AG04450 (cell line): ENCODE measurements at regions not wholly inside any gene's neighbourhood (a gene's known extent, or its start where the extent isn't known, plus 50 kb on each side); places are given as distances from the start of the nearest gene placed in this dataset.

Source experiments
- CTCF ChIA-PET: fragments of 300-600, 350-600 bp; formaldehyde crosslinking; extraction: SDS; loops from one replicate; lab custom pipeline; 2022; ENCODE audit warnings: antibody characterized with exemption, inconsistent platforms; lab: Charles Lee
- POLR2A ChIA-PET: fragments of 350-600 bp; formaldehyde crosslinking; extraction: SDS; loops from one replicate; lab custom pipeline; 2021; ENCODE audit warnings: antibody characterized with exemption, inconsistent platforms; lab: Yijun Ruan, JAX
- DNase-seq: peaks from one replicate; pipeline ENCODE4 v3.0.0-alpha.2; 2011; ENCODE audit warnings: low read depth, low spot score
- H3K27ac ChIP-seq: one replicate; pipeline ENCODE4 v1.5.1; 2012; ENCODE audit warnings: low read depth, low read length, control low read depth
- H3K27me3 ChIP-seq: one replicate; pipeline ENCODE4 v1.6.0; 2012; ENCODE audit warnings: low read length; ENCODE audit not compliant: control insufficient read depth, insufficient read depth
- H3K4me3 ChIP-seq: 2 replicates; pipeline ENCODE4 v1.5.1; 2011; ENCODE audit warnings: mild to moderate bottlenecking, low read depth, low read length, control low read depth
- H3K9me3 ChIP-seq: 2 replicates; pipeline ENCODE4 v1.5.1; 2012; ENCODE audit warnings: low read length; ENCODE audit not compliant: control insufficient read depth, insufficient read depth
- CTCF ChIP-seq: IDR thresholded peaks from 2 replicates; pipeline ENCODE4 v1.5.1; 2011; ENCODE audit warnings: low read depth, low read length, control low read depth, inconsistent platforms

- no peaks in the 10 kb centered on the region for H3K27me3 ChIP-seq
- ChIA-PET CTCF (no interaction called here), POLR2A (interaction anchor here (0.7 kb wide), 1 partner anchor 208 kb away, joined by 3 read pairs; no protein-coding TSS in a partner anchor)
- H3K4me3 ChIP-seq, result no peak overlapping the region
- DNase-seq, result no peak
- no peaks in the 10 kb centered on the region for H3K9me3 ChIP-seq
- no peak overlapping the region for H3K27ac ChIP-seq
- no peak for TF ChIP-seq CTCF
These were observed 104.0 kb upstream of the BMP2K start for GRCh38 chr4:78671903-78672815.

DNA sequence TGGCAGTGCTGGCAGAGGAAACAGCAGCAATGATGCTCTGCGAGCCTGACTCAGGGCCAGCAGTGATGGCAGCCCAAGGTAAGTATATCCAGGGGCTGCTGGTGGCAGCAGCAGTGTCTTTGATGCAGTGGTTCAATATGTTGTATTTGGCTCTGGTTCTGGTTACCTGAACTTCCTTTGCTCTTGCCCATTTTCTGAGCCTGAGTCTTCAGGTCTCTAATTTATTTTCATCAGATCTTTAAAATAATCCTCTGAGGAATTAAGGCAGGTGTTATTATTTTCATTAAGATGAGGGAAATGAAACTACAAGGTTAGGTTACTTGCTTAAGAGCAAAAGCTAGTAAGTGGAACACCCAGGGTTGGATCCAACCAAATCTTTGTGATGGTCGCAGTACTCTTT, 102.8 kb upstream of the BMP2K start:
- no peaks in the 10 kb centered on the region for H3K9me3 ChIP-seq
- no peak overlapping the region for H3K27ac ChIP-seq
- POLR2A ChIA-PET, result no interaction called here
- no peaks in the 10 kb centered on the region for H3K27me3 ChIP-seq
- TF ChIP-seq CTCF, result no peak
- no peak overlapping the region for H3K4me3 ChIP-seq
- no peak for DNase-seq
- CTCF ChIA-PET, result interaction anchor here (0.5 to 1.4 kb wide), 3 partner anchors 28 to 191 kb away, joined by 3 to 8 read pairs (median 3); no protein-coding TSS in a partner anchor

- TF ChIP-seq CTCF, result no peak
- CTCF ChIA-PET, result no interaction called here
- DNase-seq, result no peak
- POLR2A ChIA-PET, result no interaction called here
- H3K4me3 ChIP-seq, result no peak overlapping the region
- H3K9me3 ChIP-seq, result no peaks in the 10 kb centered on the region
- no peak overlapping the region for H3K27ac ChIP-seq
- no peaks in the 10 kb centered on the region for H3K27me3 ChIP-seq
These were observed 100.8 kb upstream of the BMP2K start for GRCh38 chr4:78675325-78675724.

DNA sequence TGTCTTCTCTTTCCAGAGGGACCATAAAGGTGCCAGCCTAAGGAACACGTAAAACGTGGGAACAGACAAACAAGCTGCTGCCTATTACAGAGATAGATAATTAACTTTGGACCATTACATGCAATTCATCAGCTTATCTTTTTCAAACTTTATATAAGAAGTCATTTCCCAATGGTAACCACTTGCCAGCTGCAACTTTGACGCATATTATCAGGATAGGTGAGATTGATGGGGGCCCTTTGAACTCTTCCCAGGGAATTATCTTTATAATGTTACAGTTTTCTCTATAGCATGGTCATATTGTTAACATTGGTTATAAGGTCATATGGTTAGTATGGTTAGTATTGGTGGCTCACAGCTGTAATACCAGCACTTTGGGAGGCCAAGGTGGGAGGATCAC, 94.1 kb upstream of the BMP2K start:
- CTCF ChIA-PET, result interaction anchor here (0.6 to 1.2 kb wide), 2 partner anchors 38 to 182 kb away, joined by 3 read pairs; no protein-coding TSS in a partner anchor
- no peak overlapping the region for H3K27ac ChIP-seq
- no peak for TF ChIP-seq CTCF

GRCh38 chr4:78683352-78683751, 92.8 kb upstream of the BMP2K start:
- H3K4me3 ChIP-seq, result no peak overlapping the region
- no peaks in the 10 kb centered on the region for H3K9me3 ChIP-seq
- ChIA-PET POLR2A (no interaction called here), CTCF (interaction anchor here (1.2 to 1.5 kb wide), 4 partner anchors 12 to 181 kb away, joined by 3 to 5 read pairs (median 4); no protein-coding TSS in a partner anchor)
- no peak for DNase-seq
- H3K27me3 ChIP-seq, result no peaks in the 10 kb centered on the region
- H3K27ac ChIP-seq, result no peak overlapping the region
- no peak for TF ChIP-seq CTCF

More for the DNA sequence above, 94.1 kb upstream of the BMP2K start:
- H3K9me3 ChIP-seq, result no peaks in the 10 kb centered on the region
- no peak for DNase-seq
- H3K4me3 ChIP-seq, result no peak overlapping the region
- POLR2A ChIA-PET, result no interaction called here
- H3K27me3 ChIP-seq, result no peaks in the 10 kb centered on the region
